Vagina (tissue), 2 donors: ENCODE measurements at regions not wholly inside any gene's neighbourhood (a gene's known extent, or its start where the extent isn't known, plus 50 kb on each side); places are given as distances from the start of the nearest gene placed in this dataset.

Source experiments
- CTCF ChIP-seq, 3 experiments: fragments of 450-650 bp in 2 of 3; fragments of 200-600 bp in 1 of 3; sonication (generic) in 1 of 3; IDR thresholded peaks; one replicate each; pipeline ENCODE4 v1.5.1; 2017 to 2019; ENCODE audit warnings: antibody characterized with exemption in 3 of 3, mild to moderate bottlenecking in 2 of 3, moderate library complexity in 2 of 3
- POLR2AphosphoS5 ChIP-seq, 2 donors: sonication (generic); formaldehyde crosslinking; IDR thresholded peaks; one replicate each; pipeline ENCODE4 v1.9.0; 2017; ENCODE audit warnings: antibody characterized with exemption in 2 of 2, mild to moderate bottlenecking in 2 of 2, low read depth in 1 of 2; ENCODE audit not compliant: insufficient read depth in 1 of 2

- no peak for TF ChIP-seq CTCF (IDR thresholded peaks at IDR 0.05)
- TF ChIP-seq POLR2AphosphoS5 (IDR thresholded peaks at IDR 0.05; ENCODE audit: insufficient read depth in 1 of 2, low read depth in 1 of 2), result no peak
Measured at GRCh38 chr9:93823245-93824072, 131.7 kb downstream of the BARX1 start.
